HepG2 (cell line): ENCODE measurements at regions not wholly inside any gene's neighbourhood (a gene's known extent, or its start where the extent isn't known, plus 50 kb on each side); places are given as distances from the start of the nearest gene placed in this dataset.

Experiments
- CSRNP2 ChIP-seq: sonication (generic); formaldehyde crosslinking; conservative IDR thresholded peaks from 2 replicates; pipeline ENCODE4 v1.8.0; 2022; ENCODE audit warnings: low read depth, missing genetic modification reagents
- KLF6 ChIP-seq: IDR thresholded peaks from 2 replicates; pipeline ENCODE4 v1.8.0; 2016; ENCODE audit warnings: missing biosample characterization, missing genetic modification reagents
- PHF8 ChIP-seq: sonication (generic); formaldehyde crosslinking; IDR thresholded peaks from 2 replicates; pipeline ENCODE4 v1.5.0; 2020; ENCODE audit warnings: missing genetic modification reagents
- POLR2A ChIP-seq, 2 experiments: IDR thresholded peaks; 2 replicates each; pipeline ENCODE4 v1.6.1; 2011; ENCODE audit warnings: low read depth in 2 of 2, low read length in 2 of 2, mild to moderate bottlenecking in 1 of 2, moderate library complexity in 1 of 2; ENCODE audit not compliant: insufficient read depth in 1 of 2
- UBTF ChIP-seq: sonication (generic); formaldehyde crosslinking; IDR thresholded peaks from 2 replicates; pipeline ENCODE4 v1.4.0; 2020; ENCODE audit warnings: mild to moderate bottlenecking, missing genetic modification reagents
- ZNF572 ChIP-seq: sonication (generic); formaldehyde crosslinking; IDR thresholded peaks from 2 replicates; pipeline ENCODE4 v1.5.1; 2020; ENCODE audit warnings: mild to moderate bottlenecking, missing genetic modification reagents
- ZNF790 ChIP-seq: sonication (generic); formaldehyde crosslinking; IDR thresholded peaks from 2 replicates; pipeline ENCODE4 v1.8.0; 2022; ENCODE audit warnings: missing genetic modification reagents, mild to moderate bottlenecking, borderline replicate concordance

GRCh38 chr9:85319936-85320656, 421.7 kb downstream of the AGTPBP1 start:
- TF ChIP-seq POLR2A (IDR thresholded peaks at IDR 0.05; ENCODE audit: insufficient read depth in 1 of 2, low read depth in 2 of 2, low read length in 2 of 2) (no peak), CSRNP2 (CRISPR knock-in tag) (no peak), PHF8 (no peak), UBTF (CRISPR knock-in tag) (no peak), ZNF572 (no peak), ZNF790 (CRISPR knock-in tag) (no peak), KLF6 (CRISPR knock-in tag) (no peak)
